ENCODE measurements at regions not wholly inside any gene's neighbourhood (a gene's known extent, or its start where the extent isn't known, plus 50 kb on each side); places are given as distances from the start of the nearest gene placed in this dataset.

GRCh38 chr4:148944839-148945219, 502.6 kb upstream of the NR3C2 start:
- TF ChIP-seq ZFP3 (CRISPR knock-in tag; IDR thresholded peaks at IDR 0.05) (no peak), PATZ1 (CRISPR knock-in tag; IDR thresholded peaks at IDR 0.05; ENCODE audit: borderline replicate concordance) (no peak), GLIS3 (CRISPR knock-in tag; IDR thresholded peaks at IDR 0.05) (no peak), CREB5 (CRISPR knock-in tag; IDR thresholded peaks at IDR 0.05; ENCODE audit: low read depth) (no peak), ARNTL (CRISPR knock-in tag; IDR thresholded peaks at IDR 0.05; ENCODE audit: borderline replicate concordance, low read depth) (no peak), ZFP30 (CRISPR knock-in tag; IDR thresholded peaks at IDR 0.05) (no peak), ZNF565 (CRISPR knock-in tag; conservative IDR thresholded peaks at IDR 0.05; ENCODE audit: low read depth) (no peak), TOX (CRISPR knock-in tag; IDR thresholded peaks at IDR 0.05; ENCODE audit: borderline replicate concordance) (no peak), PPARA (CRISPR knock-in tag; IDR thresholded peaks at IDR 0.05; ENCODE audit: borderline replicate concordance) (no peak), CSDC2 (CRISPR knock-in tag; IDR thresholded peaks at IDR 0.05) (no peak), RARB (CRISPR knock-in tag; IDR thresholded peaks at IDR 0.05) (no peak), ISL1 (CRISPR knock-in tag; IDR thresholded peaks at IDR 0.05) (no peak), ESRRG (CRISPR knock-in tag; IDR thresholded peaks at IDR 0.05) (no peak)
- TF ChIP-seq, protein P1, sequence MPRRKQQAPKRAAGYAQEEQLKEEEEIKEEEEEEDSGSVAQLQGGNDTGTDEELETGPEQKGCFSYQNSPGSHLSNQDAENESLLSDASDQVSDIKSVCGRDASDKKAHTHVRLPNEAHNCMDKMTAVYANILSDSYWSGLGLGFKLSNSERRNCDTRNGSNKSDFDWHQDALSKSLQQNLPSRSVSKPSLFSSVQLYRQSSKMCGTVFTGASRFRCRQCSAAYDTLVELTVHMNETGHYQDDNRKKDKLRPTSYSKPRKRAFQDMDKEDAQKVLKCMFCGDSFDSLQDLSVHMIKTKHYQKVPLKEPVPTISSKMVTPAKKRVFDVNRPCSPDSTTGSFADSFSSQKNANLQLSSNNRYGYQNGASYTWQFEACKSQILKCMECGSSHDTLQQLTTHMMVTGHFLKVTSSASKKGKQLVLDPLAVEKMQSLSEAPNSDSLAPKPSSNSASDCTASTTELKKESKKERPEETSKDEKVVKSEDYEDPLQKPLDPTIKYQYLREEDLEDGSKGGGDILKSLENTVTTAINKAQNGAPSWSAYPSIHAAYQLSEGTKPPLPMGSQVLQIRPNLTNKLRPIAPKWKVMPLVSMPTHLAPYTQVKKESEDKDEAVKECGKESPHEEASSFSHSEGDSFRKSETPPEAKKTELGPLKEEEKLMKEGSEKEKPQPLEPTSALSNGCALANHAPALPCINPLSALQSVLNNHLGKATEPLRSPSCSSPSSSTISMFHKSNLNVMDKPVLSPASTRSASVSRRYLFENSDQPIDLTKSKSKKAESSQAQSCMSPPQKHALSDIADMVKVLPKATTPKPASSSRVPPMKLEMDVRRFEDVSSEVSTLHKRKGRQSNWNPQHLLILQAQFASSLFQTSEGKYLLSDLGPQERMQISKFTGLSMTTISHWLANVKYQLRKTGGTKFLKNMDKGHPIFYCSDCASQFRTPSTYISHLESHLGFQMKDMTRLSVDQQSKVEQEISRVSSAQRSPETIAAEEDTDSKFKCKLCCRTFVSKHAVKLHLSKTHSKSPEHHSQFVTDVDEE (CRISPR knock-in tag; IDR thresholded peaks at IDR 0.05), result no peak
